H1 (cell line): ENCODE measurements at regions not wholly inside any gene's neighbourhood (a gene's known extent, or its start where the extent isn't known, plus 50 kb on each side); places are given as distances from the start of the nearest gene placed in this dataset.

Source experiments
- GABPA ChIP-seq: IDR thresholded peaks from 2 replicates; pipeline ENCODE4 v1.6.1; 2011; ENCODE audit warnings: mild to moderate bottlenecking, low read length, moderate library complexity, borderline replicate concordance; ENCODE audit not compliant: insufficient read depth
- NRF1 ChIP-seq: IDR thresholded peaks from 2 replicates; pipeline ENCODE4 v1.6.1; 2011; ENCODE audit warnings: mild to moderate bottlenecking, low read depth, low read length, improper control_type of control experiment

GRCh38 chr17:6005939-6006338 lies 64.2 kb upstream of the WSCD1 start (continued):
- TF ChIP-seq GABPA (no peak), NRF1 (no peak)
